SW 1271 (cell line): ENCODE measurements at regions not wholly inside any gene's neighbourhood (a gene's known extent, or its start where the extent isn't known, plus 50 kb on each side); places are given as distances from the start of the nearest gene placed in this dataset.

ENCODE experiments used
- DNase-seq, 2 experiments: peaks; one replicate each; lab custom pipeline; 2025; lab: John Stamatoyannopoulos, UW

DNA sequence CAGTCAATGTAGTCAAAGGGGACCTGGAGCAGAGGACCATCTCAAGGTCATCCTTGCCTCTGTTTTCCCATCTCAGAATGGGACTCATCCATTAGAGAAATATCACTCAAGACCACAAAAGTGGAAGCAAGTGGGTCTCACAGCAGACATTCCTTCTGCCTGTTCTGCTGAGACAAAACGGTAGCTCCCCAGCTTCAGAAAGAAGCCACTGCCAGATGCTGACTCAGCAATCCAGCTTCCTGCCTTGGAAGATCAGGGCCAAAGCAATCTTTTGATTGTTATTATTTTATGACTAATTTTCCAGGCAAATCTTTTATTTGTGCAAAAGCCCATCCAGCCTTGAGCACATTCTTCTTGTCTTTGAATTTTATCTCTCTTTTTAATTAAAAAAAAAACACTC is 86.8 kb downstream of the CCT6B start:
- DNase-seq: no peak

DNA sequence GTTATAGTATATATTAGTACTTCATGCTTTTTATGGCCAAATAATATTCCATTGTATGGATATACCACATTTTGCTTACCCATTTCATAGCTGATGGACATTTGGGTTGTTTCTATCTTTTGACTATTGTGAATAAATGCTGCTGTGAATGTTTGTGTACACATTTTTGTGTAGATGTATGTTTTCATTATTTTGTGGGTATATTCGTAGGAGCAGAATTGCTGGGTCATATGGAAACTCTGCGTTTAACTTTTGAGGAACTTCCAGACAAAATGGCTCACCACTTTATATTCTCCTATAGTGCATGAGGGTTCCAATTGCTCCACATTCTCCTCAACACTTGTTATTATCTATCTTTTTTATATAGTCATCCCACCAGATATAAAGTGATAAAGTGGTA is 88.6 kb downstream of the CCT6B start:
- no peak for DNase-seq

GRCh38 chr17:34869641-34870040 is 91.6 kb downstream of the CCT6B start:
- no peak for DNase-seq

DNA sequence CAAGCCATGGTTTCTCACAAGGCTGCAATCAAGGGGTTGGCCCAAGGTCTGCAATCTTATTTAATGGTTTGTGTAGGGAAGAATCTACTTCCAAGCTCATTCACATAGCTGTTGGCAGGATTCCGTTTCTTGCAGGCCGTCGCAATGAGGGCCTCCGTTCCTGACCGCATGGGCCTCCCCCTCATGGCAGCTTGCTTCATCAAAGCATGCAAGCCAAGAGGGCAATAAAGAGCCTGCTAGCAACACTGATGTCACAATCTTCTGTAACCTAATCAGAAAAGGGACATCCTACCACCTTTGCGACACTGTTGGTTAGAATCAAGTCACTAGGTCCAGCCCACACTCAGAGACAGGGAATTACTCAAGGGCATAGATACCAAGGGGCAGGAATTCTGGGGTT is 95.5 kb downstream of the CCT6B start:
- DNase-seq: no peak

DNA sequence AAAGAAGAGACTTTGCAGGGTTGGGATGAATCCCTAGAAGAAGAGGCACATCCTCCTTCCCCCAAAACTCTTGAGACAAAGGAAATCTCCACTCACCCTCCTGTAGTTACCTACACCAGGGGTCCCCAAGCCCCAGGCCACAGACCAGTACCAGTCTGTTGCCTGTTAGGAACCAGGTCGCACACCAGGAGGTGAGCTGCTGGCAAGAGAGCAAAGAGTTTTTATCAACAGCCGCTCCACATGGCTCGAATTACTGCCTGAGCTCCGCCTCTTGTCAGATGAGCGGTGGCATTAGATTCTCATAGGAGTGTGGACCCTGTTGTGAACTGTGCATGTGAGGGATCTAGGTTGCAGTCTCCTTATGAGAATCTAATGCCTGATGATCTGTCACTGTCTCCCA is 98.9 kb downstream of the CCT6B start:
- no peak for DNase-seq

- DNase-seq: no peak
These were observed 99.4 kb downstream of the CCT6B start for GRCh38 chr17:34861864-34862263.

DNA sequence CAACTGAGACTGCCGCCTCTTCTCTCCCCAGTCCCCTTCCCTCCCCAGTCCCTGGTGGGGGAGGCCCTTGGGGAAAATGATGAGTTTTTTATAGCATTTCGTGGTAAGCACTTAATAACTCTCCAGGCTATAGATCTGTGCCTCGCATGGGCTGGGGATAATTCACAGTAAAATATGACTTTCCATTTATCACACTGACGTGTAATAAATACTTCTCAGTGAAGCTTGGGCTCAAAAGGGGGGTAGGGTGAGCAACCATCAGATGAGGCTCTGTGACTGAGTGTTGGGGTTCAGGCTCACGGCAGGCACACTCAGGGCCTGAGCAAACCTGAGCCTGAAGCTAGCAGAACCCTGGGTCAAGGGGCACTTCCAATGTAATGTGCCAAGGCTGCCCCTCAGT is 101.6 kb downstream of the CCT6B start:
- DNase-seq: no peak

- DNase-seq: no peak
These were observed 102.4 kb downstream of the CCT6B start for GRCh38 chr17:34858591-34859565.

GRCh38 chr17:34853924-34854323 is 107.3 kb downstream of the CCT6B start:
- no peak for DNase-seq

DNA sequence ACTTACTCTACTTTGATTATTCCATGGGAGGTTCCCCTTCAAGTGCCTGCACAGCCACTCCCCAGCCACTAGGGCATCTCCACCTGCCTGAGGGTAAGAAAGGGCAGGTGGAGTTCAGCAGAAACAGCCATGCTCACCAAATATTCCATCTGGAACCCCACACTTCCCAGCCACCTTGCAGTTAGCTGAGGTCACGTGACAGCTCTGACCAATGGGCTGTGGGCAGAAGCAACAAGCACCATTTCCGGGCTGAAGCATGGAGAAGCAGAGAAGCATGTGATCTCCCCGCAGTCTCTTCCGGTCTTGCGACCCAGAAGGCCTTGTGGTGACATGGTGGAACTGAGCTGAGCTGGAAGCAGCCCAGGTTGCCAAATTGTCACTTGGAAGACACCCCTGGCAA is 108.6 kb downstream of the CCT6B start:
- no peak for DNase-seq

GRCh38 chr17:34851961-34852540 is 109.2 kb downstream of the CCT6B start:
- no peak for DNase-seq

- DNase-seq: no peak
These were observed 110.3 kb downstream of the CCT6B start for GRCh38 chr17:34850964-34851363.

DNA sequence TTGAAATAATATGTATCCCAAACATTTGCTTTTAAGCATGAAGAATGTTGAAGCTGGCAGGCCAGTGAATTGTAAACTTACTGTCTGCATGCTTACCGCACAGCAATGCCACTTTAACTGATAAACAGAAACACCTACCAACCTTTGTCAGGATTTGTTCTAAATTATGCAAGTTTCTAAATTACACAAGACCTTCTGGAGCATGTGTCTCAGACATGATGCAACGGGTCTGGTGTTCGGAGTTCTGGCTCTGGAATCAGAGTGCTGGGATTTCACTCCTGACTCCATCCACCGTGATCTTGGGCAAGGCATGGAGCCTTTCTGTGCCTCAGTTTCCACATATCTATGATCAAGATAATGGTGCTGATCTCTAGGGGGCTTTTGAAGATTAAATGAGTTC is 111.2 kb downstream of the CCT6B start:
- DNase-seq: no peak

- DNase-seq: no peak
These were observed 113.3 kb downstream of the CCT6B start for GRCh38 chr17:34847938-34848337.

DNA sequence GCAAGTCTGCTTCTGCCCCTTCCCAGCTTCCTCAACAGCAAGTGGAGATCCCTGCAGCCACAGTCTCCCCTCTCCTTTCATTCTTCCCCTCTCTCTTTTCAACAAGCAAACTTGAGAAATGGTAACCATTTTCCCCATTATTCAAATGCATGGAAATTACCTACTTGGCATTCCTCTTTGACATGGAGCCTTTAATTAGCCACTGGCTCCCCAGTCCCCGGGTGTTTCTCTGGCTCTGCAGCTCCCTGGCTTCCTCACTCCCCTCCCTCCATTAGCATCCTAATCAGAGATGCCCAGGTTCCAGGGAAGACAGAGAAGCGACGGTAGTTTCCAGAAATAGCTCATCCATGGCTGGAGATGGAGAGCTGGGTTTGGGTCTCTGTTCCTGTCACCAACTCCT is 116.0 kb downstream of the CCT6B start:
- DNase-seq: no peak

GRCh38 chr17:34843682-34844081 is 117.6 kb downstream of the CCT6B start:
- DNase-seq: no peak

DNA sequence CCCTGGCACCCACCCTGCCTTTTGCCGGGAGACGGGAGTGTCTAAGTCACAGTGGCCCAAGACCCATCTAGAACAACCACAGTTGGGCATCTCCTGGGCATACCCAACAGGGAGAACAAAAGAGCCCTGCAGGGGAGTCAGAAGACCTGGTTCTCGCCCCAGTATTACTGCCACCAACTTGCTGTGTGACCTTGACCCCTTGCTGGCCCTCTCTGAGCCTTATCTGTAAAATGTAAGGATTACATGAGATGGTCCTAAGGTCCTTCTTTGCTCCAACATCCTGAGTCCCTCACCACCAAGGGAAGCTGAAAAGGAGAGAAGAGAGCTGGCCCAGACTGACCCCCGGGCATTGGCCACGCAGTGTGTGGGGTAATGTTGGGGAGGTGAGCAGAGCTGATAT is 119.0 kb downstream of the CCT6B start:
- no peak for DNase-seq

DNA sequence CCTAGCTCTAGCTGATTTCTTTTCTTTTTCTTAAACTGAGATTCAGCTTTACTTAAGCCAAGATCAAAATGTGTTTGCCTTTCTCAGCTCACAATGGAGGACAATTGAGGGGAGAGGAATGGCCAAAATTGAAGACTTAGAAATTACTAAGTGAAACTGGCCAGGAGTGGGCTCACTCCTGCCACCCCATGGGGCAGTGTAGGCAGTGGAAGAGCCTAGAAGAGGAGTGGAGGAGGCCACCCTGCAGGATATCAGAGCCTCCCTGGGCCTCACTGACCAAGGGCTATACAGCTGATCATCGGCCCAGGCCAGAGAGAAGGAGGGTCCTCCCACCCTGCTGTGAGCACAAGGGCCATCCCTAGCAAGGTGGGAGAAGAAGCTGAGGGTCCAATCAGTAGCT is 119.8 kb downstream of the CCT6B start:
- DNase-seq: no peak

- DNase-seq: no peak
These were observed 120.5 kb downstream of the CCT6B start for GRCh38 chr17:34840750-34841149.

DNA sequence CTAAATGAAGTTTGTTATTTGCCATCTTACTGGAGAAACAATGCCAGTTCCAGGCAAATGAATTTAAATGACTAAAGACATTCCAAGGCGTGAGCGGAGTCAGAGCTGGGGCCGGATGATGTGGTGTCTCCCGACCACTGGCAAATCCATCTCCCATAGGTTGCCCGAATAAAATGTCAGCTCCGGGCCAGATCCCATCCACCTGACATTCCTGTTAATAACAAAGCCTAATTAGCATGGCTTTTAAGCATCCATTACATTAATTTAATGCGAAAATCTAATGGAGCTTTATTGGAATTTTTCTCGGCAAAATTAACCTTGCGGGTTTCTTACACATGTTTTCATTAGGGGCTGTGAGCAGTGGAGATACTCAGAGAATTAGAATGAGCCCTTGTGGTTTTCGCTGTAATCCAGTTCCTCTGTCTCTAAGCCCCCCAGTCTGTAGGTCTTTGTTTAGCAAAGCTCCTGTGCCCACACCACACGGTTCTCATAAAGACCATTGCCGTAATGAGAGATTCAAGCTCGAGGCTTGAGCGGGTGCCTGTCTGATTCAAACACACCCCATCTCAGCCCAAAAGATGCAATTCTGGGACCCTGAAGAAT is 123.3 kb downstream of the CCT6B start:
- no peak for DNase-seq

DNA sequence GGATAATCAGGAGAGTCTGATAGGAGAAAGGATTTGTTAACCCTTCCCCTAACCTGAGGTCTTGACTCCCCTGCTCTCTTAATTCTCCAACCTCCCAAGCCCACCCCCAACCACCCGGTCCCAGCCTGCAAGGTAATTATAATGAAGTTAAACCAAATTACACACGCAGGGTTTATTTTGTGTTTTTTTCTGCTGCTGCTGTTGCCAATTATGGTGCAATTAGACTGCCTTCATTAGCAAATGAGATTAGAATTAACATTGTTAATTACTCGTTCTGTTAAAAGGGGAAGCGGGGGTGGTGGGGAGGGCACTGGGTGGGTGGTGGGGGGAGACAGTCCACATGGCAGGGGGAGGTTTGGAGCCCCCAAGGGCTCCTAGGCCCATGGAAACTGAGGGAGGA is 128.9 kb downstream of the CCT6B start:
- no peak for DNase-seq

DNA sequence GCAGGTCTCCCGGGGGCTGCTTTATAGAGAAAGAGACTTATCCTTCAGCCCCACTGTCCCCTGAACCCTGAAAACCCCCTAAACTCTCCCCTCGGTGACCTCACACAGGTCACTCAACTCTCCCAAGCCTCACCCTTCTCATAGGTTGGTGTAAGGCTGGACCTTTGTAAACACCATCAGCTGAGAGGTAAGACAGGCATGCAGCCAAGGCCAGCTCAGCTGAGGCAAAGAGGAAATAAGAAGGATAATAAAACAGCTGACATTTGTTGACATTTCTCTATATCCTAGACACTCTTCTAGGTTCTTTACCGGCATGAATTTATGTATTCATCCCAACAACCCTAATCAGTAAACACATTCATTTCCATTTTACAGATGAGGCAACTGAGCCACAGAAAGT is 134.3 kb downstream of the CCT6B start:
- DNase-seq: no peak

DNA sequence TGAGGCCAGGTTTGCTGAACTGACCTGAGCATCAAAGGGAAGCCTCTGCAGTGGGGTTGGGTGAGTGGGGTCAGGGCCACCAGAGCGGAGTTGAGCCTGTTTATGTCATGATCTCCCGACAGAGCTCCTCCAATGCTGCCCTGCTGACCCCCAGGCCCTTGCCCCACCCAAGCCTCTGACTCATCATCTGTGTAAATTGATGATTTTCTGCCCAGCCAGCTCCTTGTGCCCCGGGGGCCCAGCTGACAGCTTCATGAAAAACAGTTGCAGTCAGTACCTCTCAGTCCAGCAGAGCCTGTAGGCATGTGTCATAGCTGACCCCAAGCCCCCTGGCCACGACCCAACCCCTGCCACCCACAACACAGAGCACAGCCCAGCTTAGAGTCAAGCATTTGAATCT is 134.9 kb downstream of the CCT6B start:
- no peak for DNase-seq
